GF-D8 (cell line): ENCODE measurements at regions not wholly inside any gene's neighbourhood (a gene's known extent, or its start where the extent isn't known, plus 50 kb on each side); places are given as distances from the start of the nearest gene placed in this dataset.

Experiments
- DNase-seq: peaks from one replicate; lab custom pipeline; 2025; lab: John Stamatoyannopoulos, UW

GRCh38 chr5:158297002-158297527 is 438.1 kb upstream of the CLINT1 start:
- DNase-seq = no peak

DNA sequence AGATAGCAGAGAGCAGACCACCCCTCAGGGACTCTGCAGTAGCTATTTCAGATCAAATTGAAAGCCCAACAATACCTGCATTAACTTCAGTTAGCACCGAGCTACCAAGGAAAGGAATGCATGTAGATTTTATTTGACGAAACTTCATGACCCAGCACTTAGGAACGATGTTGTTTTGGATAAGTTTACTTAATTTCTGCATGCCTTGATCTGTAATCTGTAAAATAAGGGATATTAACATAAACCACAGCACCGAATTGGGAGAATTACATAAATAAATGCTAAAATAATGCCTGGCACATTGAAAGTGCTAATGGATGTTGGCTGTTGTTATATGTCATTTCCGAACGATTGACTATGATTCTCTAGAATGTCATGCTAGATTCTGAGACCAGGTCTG is 435.8 kb upstream of the CLINT1 start:
- no peak for DNase-seq

DNA sequence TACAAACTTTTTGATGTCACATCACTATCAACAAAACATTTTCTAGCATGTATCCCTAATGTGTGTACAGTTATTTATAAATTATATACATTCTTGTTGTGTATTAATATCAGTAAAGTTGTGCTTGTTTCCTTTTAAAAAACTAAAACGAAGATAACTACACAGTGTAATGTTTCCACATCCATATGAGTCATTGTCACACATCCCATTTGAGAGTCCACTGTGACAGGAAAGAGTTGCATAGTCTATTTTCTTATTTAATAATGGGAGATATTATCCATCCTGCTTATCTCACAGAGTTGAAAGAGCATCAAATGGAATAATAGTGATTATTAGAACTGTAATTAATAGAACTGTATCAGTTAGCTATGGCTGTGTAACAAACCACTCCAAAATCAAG is 434.0 kb upstream of the CLINT1 start:
- no peak for DNase-seq

- no peak for DNase-seq
These were observed 431.0 kb upstream of the CLINT1 start for GRCh38 chr5:158289967-158290366.

DNA sequence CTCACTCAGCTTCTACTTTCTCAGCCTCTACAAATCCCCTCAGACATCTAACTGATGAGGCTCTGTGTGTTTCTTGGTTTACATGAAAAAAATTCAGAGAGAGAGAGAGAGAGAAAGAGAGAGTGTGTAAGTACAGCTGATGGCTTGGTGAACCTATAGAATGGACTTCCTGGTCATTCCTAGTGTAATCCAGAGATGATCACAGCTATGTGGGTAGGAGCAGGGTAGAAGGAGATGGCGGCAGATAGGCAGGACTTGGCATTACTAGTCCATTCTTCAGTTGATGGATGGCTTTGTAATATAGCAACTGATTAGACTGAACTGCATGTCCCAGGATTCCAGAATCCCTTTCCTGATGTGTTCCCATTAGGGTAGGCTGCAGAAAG is 429.3 kb upstream of the CLINT1 start:
- DNase-seq = no peak

GRCh38 chr5:158287643-158288271 is 428.8 kb upstream of the CLINT1 start:
- DNase-seq = no peak

DNA sequence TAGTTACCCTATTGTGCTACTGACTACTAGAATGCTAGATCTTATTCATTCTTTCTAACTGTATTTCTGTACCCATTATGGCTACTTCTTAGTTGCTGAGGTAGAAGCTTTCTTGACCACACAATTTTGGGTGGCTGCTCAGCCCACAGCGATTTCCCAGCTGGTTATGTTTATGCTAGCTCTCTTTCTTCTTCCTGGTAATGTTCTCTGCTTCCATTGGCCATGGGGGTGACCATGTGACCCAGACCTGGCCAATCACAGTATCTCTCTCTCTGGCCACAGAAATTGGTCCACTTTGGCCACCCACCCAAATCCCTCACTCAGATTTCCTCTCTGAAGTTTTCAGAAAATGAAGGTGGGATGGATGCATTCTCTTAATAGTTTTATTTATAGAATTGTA is 427.9 kb upstream of the CLINT1 start:
- DNase-seq = no peak

DNA sequence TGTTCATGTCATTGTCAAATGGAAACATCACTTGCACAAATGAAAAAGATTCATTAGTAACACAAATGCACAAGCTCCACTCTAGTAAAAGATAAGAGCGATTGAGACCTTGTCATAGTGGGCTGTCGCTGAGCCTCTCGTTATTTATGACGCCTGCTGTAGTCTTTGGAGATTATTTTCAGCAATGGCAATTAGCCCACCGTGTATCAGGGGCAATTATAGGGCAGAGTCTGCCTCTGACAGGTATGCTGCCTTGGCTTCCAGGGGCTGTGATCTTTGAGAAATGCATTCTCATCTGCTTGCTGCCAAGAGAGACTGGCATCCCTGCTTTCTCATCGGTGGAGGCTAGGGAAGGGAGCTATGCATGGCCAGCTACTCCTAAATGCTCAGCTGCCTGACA is 426.8 kb upstream of the CLINT1 start:
- no peak for DNase-seq

DNA sequence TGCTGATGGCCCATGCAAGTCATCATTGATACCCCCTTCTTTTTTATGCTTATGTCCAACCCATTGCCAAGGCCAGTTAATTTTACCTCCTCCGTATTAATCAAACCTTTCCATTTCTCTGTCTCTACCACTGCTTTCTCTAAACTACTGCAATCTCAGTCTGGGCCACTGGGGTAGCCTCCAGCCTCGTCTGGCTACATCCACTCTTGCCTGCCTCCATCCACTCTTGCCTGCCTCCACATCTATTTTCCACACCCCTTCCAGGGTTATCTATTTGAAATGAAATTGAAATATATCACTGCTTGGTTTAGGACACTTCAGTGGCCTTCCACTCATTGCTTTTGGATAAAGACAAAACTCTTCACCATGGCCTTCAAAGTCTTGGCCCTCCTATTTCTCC is 425.3 kb upstream of the CLINT1 start:
- no peak for DNase-seq

- DNase-seq = no peak
These were observed 424.5 kb upstream of the CLINT1 start for GRCh38 chr5:158283397-158283796.

- no peak for DNase-seq
These were observed 419.4 kb upstream of the CLINT1 start for GRCh38 chr5:158278216-158278925.

- no peak for DNase-seq
These were observed 418.3 kb upstream of the CLINT1 start for GRCh38 chr5:158277276-158277675.

DNA sequence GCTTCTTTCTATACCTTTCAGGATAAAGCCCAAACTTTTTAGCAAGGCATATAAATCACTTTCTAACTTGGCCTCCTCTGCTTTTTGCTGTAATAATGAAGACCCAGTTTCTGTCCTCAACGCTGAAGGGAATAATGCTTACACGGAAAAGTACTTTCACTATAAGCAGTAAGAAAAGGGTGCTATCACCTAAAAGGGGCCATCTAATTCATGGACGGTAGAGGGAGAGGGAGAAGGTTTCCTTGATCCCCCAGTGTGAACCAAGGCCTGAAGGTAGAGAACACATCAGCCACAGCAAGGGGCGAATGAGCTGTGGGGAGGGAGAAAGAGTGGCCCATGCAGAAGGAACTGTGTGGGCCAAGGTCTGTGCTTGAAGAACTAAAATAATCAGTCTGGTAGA is 417.7 kb upstream of the CLINT1 start:
- DNase-seq = no peak

GRCh38 chr5:158275511-158275910 is 416.6 kb upstream of the CLINT1 start:
- no peak for DNase-seq

GRCh38 chr5:158273035-158273434 is 414.1 kb upstream of the CLINT1 start:
- no peak for DNase-seq

DNA sequence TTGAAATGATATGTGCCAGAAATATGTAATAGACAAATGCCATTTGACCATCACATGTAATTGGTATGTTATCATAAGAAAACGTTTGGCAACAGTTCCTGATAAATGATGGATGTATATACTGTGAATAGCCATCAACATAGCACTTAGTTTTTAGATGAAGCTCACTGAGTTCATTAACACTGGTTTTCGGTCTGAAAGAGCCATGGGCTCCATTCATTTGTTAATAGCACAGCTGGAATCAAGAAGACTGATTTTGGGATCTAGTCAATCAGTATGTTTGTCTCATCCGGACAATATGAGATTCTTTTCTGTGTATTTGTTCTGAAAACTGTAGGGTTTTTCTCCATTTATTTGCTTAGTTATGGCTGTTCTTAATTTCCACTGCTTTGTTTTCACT is 413.5 kb upstream of the CLINT1 start:
- DNase-seq = no peak

- DNase-seq = no peak
These were observed 412.1 kb upstream of the CLINT1 start for GRCh38 chr5:158270996-158271554.

- DNase-seq = no peak
These were observed 409.3 kb upstream of the CLINT1 start for GRCh38 chr5:158268286-158268685.

GRCh38 chr5:158267228-158267627 is 408.3 kb upstream of the CLINT1 start:
- DNase-seq = no peak

- DNase-seq = no peak
These were observed 407.2 kb upstream of the CLINT1 start for GRCh38 chr5:158265931-158266700.

GRCh38 chr5:158265346-158265745 is 406.4 kb upstream of the CLINT1 start:
- no peak for DNase-seq

DNA sequence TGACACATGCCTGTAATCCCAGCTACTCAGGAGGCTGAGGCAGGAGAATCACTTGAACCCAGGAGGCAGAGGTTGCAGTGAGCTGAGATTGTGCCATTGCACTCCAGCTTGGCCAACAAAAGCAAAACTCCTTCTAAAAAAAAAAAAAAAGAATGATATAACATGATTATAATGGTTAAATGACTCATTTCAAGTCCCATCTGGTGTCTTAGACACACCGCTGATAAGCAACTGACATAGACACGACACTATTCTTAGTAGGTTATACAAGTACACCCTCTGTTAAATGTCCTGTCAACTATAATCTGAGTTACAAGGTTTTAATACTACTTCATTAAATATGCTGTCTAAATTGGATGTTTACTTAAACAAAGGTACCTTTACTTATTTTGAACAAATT is 405.3 kb upstream of the CLINT1 start:
- no peak for DNase-seq
